ENCODE measurements at regions not wholly inside any gene's neighbourhood (a gene's known extent, or its start where the extent isn't known, plus 50 kb on each side); places are given as distances from the start of the nearest gene placed in this dataset.

GRCh38 chr2:142259356-142259755 is 128.5 kb upstream of the LRP1B start:
- TF ChIP-seq EP300 (IDR thresholded peaks at IDR 0.05) (no peak), CTCF (IDR thresholded peaks at IDR 0.05) (no peak), POLR2A (IDR thresholded peaks at IDR 0.05) (no peak)

All from upper lobe of left lung (tissue), 4 donors.